Heart left ventricle (tissue), 16 donors: ENCODE measurements at regions not wholly inside any gene's neighbourhood (a gene's known extent, or its start where the extent isn't known, plus 50 kb on each side); places are given as distances from the start of the nearest gene placed in this dataset.
"Not testable (repeated sequence)": the region's sequence is repeated elsewhere in the genome, so short reads cannot be mapped to it uniquely, and the experiment has no call there.

Experiments used
- ATAC-seq, 4 donors: fragments of 200-7000 bp; cut with Tn5 transposase; one replicate each; pipeline ENCODE4 v1.9.1; 2020 to 2022; ENCODE audit warnings: moderate library complexity in 4 of 4, mild to moderate bottlenecking in 3 of 4, moderate number of reproducible peaks in 1 of 4
- DNase-seq, 5 donors: peaks; one replicate each; pipeline ENCODE4 v3.0.0-alpha.2; 2020
- H3K27ac ChIP-seq, 12 donors: fragments of 200-600 bp; sonication (generic) in 4 of 12; one replicate each; pipeline versions ENCODE4 v1.5.0 to v1.8.0; 2016 to 2022; ENCODE audit warnings: mild to moderate bottlenecking in 2 of 12
- H3K27me3 ChIP-seq, 9 donors: fragments of 200-600 bp; sonication (generic) in 2 of 9; one replicate each; pipeline versions ENCODE4 v1.5.1 to v1.8.0; 2016 to 2022; ENCODE audit warnings: mild to moderate bottlenecking in 3 of 9
- H3K36me3 ChIP-seq, 9 donors: fragments of 200-600 bp; sonication (generic) in 2 of 9; one replicate each; pipeline versions ENCODE4 v1.5.0 to v1.8.0; 2018 to 2022; ENCODE audit warnings: mild to moderate bottlenecking in 2 of 9
- H3K4me1 ChIP-seq, 12 donors: fragments of 200-600 bp; sonication (generic) in 4 of 12; one replicate each; pipeline versions ENCODE4 v1.5.0 to v1.8.0; 2016 to 2022; ENCODE audit warnings: mild to moderate bottlenecking in 3 of 12
- H3K4me3 ChIP-seq, 12 donors: fragments of 200-600 bp; sonication (generic) in 4 of 12; one replicate each; pipeline versions ENCODE4 v1.5.0 to v1.8.0; 2017 to 2022; ENCODE audit warnings: mild to moderate bottlenecking in 9 of 12, moderate library complexity in 4 of 12
- H3K9me3 ChIP-seq, 12 donors: fragments of 200-600 bp; sonication (generic) in 4 of 12; one replicate each; pipeline versions ENCODE4 v1.5.0 to v1.8.0; 2016 to 2022; ENCODE audit warnings: mild to moderate bottlenecking in 1 of 12
- WGBS, 4 donors: extraction: QIAGEN DNeasy Blood & Tissue Kit in 2 of 4; methylation state at CpG; one replicate each; pipeline versions ENCODE4 v1.1.5 to v1.1.7; 2013 to 2018; 5-methylcytosine and 5-hydroxymethylcytosine counted together
- intact Hi-C, 10 donors: fragments of 100-400 bp; cut with DNase I; formaldehyde crosslinking; loops; one replicate each; pipeline versions ENCODE4 v1.11.1 to v1.14.2; 2022
- microRNA counts, 2 donors: library from miRNA; unstranded; fragments of <30 nt; microRNA quantifications; one replicate each; lab custom pipeline; 2016
- microRNA-seq, 4 donors: library from miRNA; unstranded; fragments of <30 nt; microRNA quantifications; one replicate each; pipeline versions ENCODE4 to v1.2.0, GENCODE V29; 2017 to 2020
- TF ChIP-seq, protein P1 (sequence below), 12 donors: fragments of 200-600 bp; sonication (generic) in 4 of 12; IDR thresholded peaks; one replicate each; pipeline versions ENCODE4 v1.5.0 to v1.8.0; 2018 to 2022; ENCODE audit warnings: antibody characterized with exemption in 12 of 12, mild to moderate bottlenecking in 5 of 12
- donor health status: ischemic (EF 13 %, LVEDD 7.1; RV severe dilation, severe dysfunction).
- donor health status: healthy with polysubstance abuse.
- donor health status: DM: no; HTN: yes; CAD: no.
- donor health status: DM: no; HTN: no; CAD: no.
- donor health status: ischemic (EF 25% LVEDD 6.9; RV normal size, moderate dysfunction).
- donor health status: ischemic (EF 25% LVEDD 5.7; RV mildly dilated, moderate dysfunction).
- donor health status: healthy.
- donor health status: DM: yes; HTN: yes; CAD: no.
- donor health status: ischemic (EF 35%, LVEDD 5.7; RV mildly dilated, moderate dysfunction).
- donor health status: nonischemic (EF 11% LVEDD 7.7; RV severe dilation, severe dysfunction).
- donor health status: DM: yes; HTN: yes; CAD: no.
- donor health status: PGD.
- donor health status: ischemic (EF 29% LVEDD 5.4; RV normal size, mild dysfunction).
- donor health status: nonischemic (EF 23%, LVEDD 6.1; RV moderate dilation, normal function).

DNA sequence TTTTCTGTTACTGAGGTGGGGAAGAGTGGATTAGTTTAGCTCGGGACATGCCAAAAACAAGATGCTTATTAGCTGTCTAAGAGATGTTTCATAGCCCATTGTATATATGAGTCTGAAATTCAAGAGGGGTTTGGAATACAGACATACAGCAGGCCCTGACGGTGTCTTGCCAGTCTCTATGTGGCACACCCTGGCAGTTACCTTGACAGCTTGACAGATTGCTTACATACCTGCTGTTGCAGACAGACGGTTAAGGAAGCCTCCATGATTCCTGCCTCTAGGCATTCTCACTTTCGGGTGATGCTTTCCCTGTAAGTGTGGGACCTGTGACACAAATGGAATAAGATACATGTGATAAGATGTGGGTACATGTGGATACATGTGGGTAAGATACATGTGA is 95.0 kb downstream of the QRSL1 start:
- WGBS, 4 donors, result 86 to 89% (median 89%) methylated on average over 4 of the region's 4 CpGs
- intact Hi-C loops, result no loop called here
- Histone ChIP-seq H3K27ac (no peak overlapping the region), H3K4me1 (no peaks in the 10 kb centered on the region), H3K27me3 (no peaks in the 10 kb centered on the region), H3K9me3 (no peaks in the 10 kb centered on the region), H3K36me3 (no peaks in the 10 kb centered on the region), H3K4me3 (no peak overlapping the region)
- DNase-seq (no peak), ATAC-seq (no peak)
- TF ChIP-seq, protein P1, sequence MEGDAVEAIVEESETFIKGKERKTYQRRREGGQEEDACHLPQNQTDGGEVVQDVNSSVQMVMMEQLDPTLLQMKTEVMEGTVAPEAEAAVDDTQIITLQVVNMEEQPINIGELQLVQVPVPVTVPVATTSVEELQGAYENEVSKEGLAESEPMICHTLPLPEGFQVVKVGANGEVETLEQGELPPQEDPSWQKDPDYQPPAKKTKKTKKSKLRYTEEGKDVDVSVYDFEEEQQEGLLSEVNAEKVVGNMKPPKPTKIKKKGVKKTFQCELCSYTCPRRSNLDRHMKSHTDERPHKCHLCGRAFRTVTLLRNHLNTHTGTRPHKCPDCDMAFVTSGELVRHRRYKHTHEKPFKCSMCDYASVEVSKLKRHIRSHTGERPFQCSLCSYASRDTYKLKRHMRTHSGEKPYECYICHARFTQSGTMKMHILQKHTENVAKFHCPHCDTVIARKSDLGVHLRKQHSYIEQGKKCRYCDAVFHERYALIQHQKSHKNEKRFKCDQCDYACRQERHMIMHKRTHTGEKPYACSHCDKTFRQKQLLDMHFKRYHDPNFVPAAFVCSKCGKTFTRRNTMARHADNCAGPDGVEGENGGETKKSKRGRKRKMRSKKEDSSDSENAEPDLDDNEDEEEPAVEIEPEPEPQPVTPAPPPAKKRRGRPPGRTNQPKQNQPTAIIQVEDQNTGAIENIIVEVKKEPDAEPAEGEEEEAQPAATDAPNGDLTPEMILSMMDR (IDR thresholded peaks at IDR 0.05), result no peak

DNA sequence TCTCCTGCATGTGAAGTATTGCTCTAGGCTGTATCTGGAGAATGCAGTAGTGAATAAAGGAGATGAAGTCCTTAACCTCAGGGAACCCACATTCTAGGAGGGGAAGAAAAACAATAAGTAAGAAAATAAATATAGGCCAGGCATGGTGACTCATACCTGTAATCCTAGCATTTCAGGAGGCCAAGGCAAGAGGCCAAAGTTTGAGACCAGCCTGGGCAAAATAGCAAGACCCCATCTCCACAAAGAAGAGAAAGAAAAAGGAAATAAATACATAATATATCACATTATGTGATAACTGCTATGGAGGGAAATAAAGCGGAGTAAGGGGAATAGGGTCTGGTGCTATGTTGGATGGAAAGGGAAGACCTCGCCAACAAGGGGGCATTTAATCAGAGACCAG is 94.0 kb downstream of the QRSL1 start:
- intact Hi-C loops, H3K4me3 ChIP-seq, H3K4me1 ChIP-seq, DNase-seq, H3K27ac ChIP-seq, ATAC-seq, H3K36me3 ChIP-seq, H3K9me3 ChIP-seq, H3K27me3 ChIP-seq: not testable (repeated sequence)
- WGBS, 4 donors, result 85 to 99% (median 94%) methylated on average over 2 of the region's 2 CpGs

DNA sequence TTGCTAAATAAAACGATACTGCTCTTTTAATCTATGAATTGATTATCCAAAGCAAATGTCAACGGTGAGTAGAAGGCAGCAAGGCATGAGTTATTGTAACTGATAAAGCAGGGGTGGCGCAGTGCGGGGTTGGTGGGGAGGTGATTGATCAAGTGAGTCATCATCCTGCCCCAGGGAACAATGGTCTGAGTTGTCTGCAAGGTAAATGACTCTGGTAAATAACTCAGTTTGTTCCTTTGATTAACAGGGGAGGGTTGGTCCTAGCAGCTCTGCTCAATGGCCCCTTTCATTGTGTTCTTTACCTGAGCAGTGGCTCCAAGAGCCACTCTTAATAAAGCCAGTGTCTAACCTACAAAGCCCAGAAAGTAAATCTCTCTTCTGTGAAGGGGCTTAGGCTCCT is 91.8 kb downstream of the QRSL1 start:
- WGBS, 4 donors, result 81 to 88% (median 83%) methylated on average over 3 to 4 of the region's 4 CpGs
- intact Hi-C loops, H3K27ac ChIP-seq, H3K4me3 ChIP-seq, ATAC-seq, H3K9me3 ChIP-seq, H3K27me3 ChIP-seq, DNase-seq, H3K36me3 ChIP-seq, H3K4me1 ChIP-seq: not testable (repeated sequence)

MicroRNA genes in the stretch of these regions (microRNA counts, 767-probe panel; counts per million panel counts)
- 1,458 to 1,525 counts per million in 2 donors for microRNA hsa-miR-587 (lab: Ali Mortazavi, UCI)

Small RNAs in the stretch of these regions (microRNA-seq; reads per million reads assigned to microRNA genes)
- 0 to 0.06 (median 0) reads per million in 4 donors for gene MIR587
